SK-N-SH (cell line): ENCODE measurements at regions not wholly inside any gene's neighbourhood (a gene's known extent, or its start where the extent isn't known, plus 50 kb on each side); places are given as distances from the start of the nearest gene placed in this dataset.

Experiments
- CHD2 ChIP-seq: fragments of 150-350 bp; IDR thresholded peaks from 2 replicates; pipeline ENCODE4 v1.6.1; 2018; ENCODE audit warnings: low read length; ENCODE audit not compliant: partially characterized antibody
- CTCF ChIP-seq: fragments of 200-600 bp; sonication (generic); IDR thresholded peaks from 2 replicates; pipeline ENCODE4 v1.6.1; 2017; ENCODE audit warnings: antibody characterized with exemption, mild to moderate bottlenecking, moderate library complexity
- EZH2phosphoT487 ChIP-seq: fragments of 200-600 bp; sonication (generic); IDR thresholded peaks from 2 replicates; pipeline ENCODE4 v1.6.1; 2017; ENCODE audit warnings: low read depth, mixed run types, mild to moderate bottlenecking, antibody characterized with exemption, moderate library complexity, borderline replicate concordance
- GABPA ChIP-seq: IDR thresholded peaks from 2 replicates; pipeline ENCODE4 v1.4.0; 2012; ENCODE audit warnings: low read depth, mild to moderate bottlenecking
- MAX ChIP-seq: IDR thresholded peaks from 2 replicates; pipeline ENCODE4 v1.4.0; 2012; ENCODE audit warnings: low read depth
- NFIC ChIP-seq: IDR thresholded peaks from 2 replicates; pipeline ENCODE4 v1.4.0; 2012; ENCODE audit warnings: borderline replicate concordance

GRCh38 chr7:108652886-108653285 is 83.2 kb downstream of the DNAJB9 start:
- TF ChIP-seq CTCF = no peak
- TF ChIP-seq NFIC = no peak
- TF ChIP-seq CHD2 = no peak
- TF ChIP-seq EZH2phosphoT487 = no peak
- TF ChIP-seq MAX = no peak
- TF ChIP-seq GABPA = no peak
